Kidney (tissue), 13 donors: ENCODE measurements at regions not wholly inside any gene's neighbourhood (a gene's known extent, or its start where the extent isn't known, plus 50 kb on each side); places are given as distances from the start of the nearest gene placed in this dataset.

Experiments used
- DNase-seq, 5 donors: peaks; one replicate each; pipeline ENCODE4 v3.0.0-alpha.2; 2013 to 2020
- FAIRE-seq: peaks from 2 replicates; lab custom pipeline; 2012; peaks lifted over from hg19 to GRCh38; lab: Jason Lieb, UNC
- H3K27ac ChIP-seq, 2 donors: one replicate each; pipeline ENCODE4 v1.7.0; 2013; ENCODE audit warnings: low read depth in 2 of 2, low read length in 2 of 2, inconsistent platforms in 1 of 2
- H3K27me3 ChIP-seq: one replicate; pipeline ENCODE4 v1.7.1; 2013; ENCODE audit warnings: low read length, inconsistent platforms; ENCODE audit not compliant: control insufficient read depth, insufficient read depth
- H3K36me3 ChIP-seq, 3 donors: one replicate each; pipeline versions ENCODE4 v1.7.0 to v1.7.1; 2013; ENCODE audit warnings: low read length in 3 of 3, control low read depth in 1 of 3, inconsistent platforms in 1 of 3; ENCODE audit not compliant: insufficient read depth in 3 of 3, control insufficient read depth in 2 of 3
- H3K4me1 ChIP-seq, 3 donors: one replicate each; pipeline versions ENCODE4 v1.7.0 to v1.7.1; 2013; ENCODE audit warnings: low read length in 3 of 3, inconsistent platforms in 1 of 3, low read depth in 1 of 3; ENCODE audit not compliant: control insufficient read depth in 2 of 3, insufficient read depth in 2 of 3
- H3K4me3 ChIP-seq, 3 donors: one replicate each; pipeline versions ENCODE4 v1.7.0 to v1.8.1; 2013; ENCODE audit warnings: low read length in 3 of 3, control low read depth in 1 of 3, inconsistent platforms in 1 of 3
- H3K9ac ChIP-seq, 3 donors: one replicate each; pipeline versions ENCODE4 v1.7.0 to v1.7.1; 2013; ENCODE audit warnings: low read length in 3 of 3, control low read depth in 1 of 3, inconsistent platforms in 1 of 3
- H3K9me3 ChIP-seq, 3 donors: one replicate each; pipeline versions ENCODE4 v1.7.0 to v1.7.1; 2013; ENCODE audit warnings: low read length in 3 of 3, control low read depth in 1 of 3, inconsistent platforms in 1 of 3; ENCODE audit not compliant: control insufficient read depth in 2 of 3, insufficient read depth in 1 of 3
- CTCF ChIP-seq: IDR thresholded peaks from 3 replicates; pipeline ENCODE4 v1.5.1; 2012; ENCODE audit warnings: mild to moderate bottlenecking, moderate library complexity, borderline replicate concordance; ENCODE audit not compliant: insufficient read depth; ENCODE audit errors: extremely low read depth
- intact Hi-C: fragments of 100-400 bp; cut with DNase I; formaldehyde crosslinking; loops from one replicate; pipeline ENCODE4 v1.11.1; 2022
- donor health status: control.
- donor health status: control.
- donor health status: control.
- donor health status: control.
- donor health status: control.
- donor health status: DM: yes; HTN: yes; CAD: no.
- donor health status: Normal renal cell carcinoma (clear cell type).

- H3K9ac ChIP-seq, result peak overlapping the region in 1 of 3 donors; percentile 4
- no peak for TF ChIP-seq CTCF
- peak overlapping the region; percentile 85 to 97 for H3K27ac ChIP-seq
- no peak overlapping the region for H3K4me3 ChIP-seq
- DNase-seq (peak in 1 of 5 donors; percentile 26), FAIRE-seq (no peak)
- intact Hi-C loops, result no loop called here
- H3K4me1 ChIP-seq, result peaks cover 5 to 24% (median 18%) of the 10 kb centered on the region in 3 donors
- H3K9me3 ChIP-seq, result no peaks in the 10 kb centered on the region
- H3K36me3 ChIP-seq, result no peaks in the 10 kb centered on the region
- no peaks in the 10 kb centered on the region for H3K27me3 ChIP-seq
Measured at GRCh38 chr15:92833493-92834271, 66.4 kb upstream of the CHD2 start.

GRCh38 chr15:92839696-92840095 is 60.4 kb upstream of the CHD2 start:
- Histone ChIP-seq H3K4me3 (no peak overlapping the region), H3K27me3 (no peaks in the 10 kb centered on the region), H3K27ac (no peak overlapping the region), H3K9ac (no peak overlapping the region), H3K4me1 (peaks cover 0 to under 1% (median 0%) of the 10 kb centered on the region in 3 donors), H3K9me3 (no peaks in the 10 kb centered on the region), H3K36me3 (no peaks in the 10 kb centered on the region)
- intact Hi-C loops, result no loop called here
- no peak for DNase-seq
- FAIRE-seq, result no peak
- TF ChIP-seq CTCF, result no peak

GRCh38 chr15:92840149-92840548 is 60.0 kb upstream of the CHD2 start:
- FAIRE-seq (no peak), DNase-seq (peak in 1 of 5 donors; percentile 35)
- Histone ChIP-seq H3K27ac (no peak overlapping the region), H3K9ac (no peak overlapping the region), H3K36me3 (no peaks in the 10 kb centered on the region), H3K4me1 (peaks cover 4% of the 10 kb centered on the region in 3 donors), H3K27me3 (no peaks in the 10 kb centered on the region), H3K9me3 (no peaks in the 10 kb centered on the region), H3K4me3 (no peak overlapping the region)
- intact Hi-C loops, result no loop called here
- TF ChIP-seq CTCF, result no peak
